D721Med (cell line): ENCODE measurements at regions not wholly inside any gene's neighbourhood (a gene's known extent, or its start where the extent isn't known, plus 50 kb on each side); places are given as distances from the start of the nearest gene placed in this dataset.

ENCODE experiments used
- DNase-seq: peaks from one replicate; pipeline ENCODE4 v3.0.0; 2011; ENCODE audit warnings: low spot score; ENCODE audit not compliant: insufficient read length
- FAIRE-seq: peaks from 2 replicates; lab custom pipeline; 2011; peaks lifted over from hg19 to GRCh38; lab: Jason Lieb, UNC
- CTCF ChIP-seq: IDR thresholded peaks from 2 replicates; pipeline ENCODE4 v1.5.1; 2012; ENCODE audit warnings: mild to moderate bottlenecking, control low read depth; ENCODE audit not compliant: insufficient read depth; ENCODE audit errors: missing control alignments

GRCh38 chr2:104321116-104321795 is 532.7 kb upstream of the POU3F3 start:
- FAIRE-seq, result no peak
- TF ChIP-seq CTCF, result no peak
- DNase-seq, result no peak

- TF ChIP-seq CTCF, result no peak
- no peak for DNase-seq
- no peak for FAIRE-seq
These were observed 532.0 kb upstream of the POU3F3 start for GRCh38 chr2:104321796-104322349.

GRCh38 chr2:104332731-104333130 is 521.2 kb upstream of the POU3F3 start:
- DNase-seq (no peak), FAIRE-seq (no peak)

GRCh38 chr2:104337869-104338268 is 516.0 kb upstream of the POU3F3 start:
- DNase-seq, result no peak
- TF ChIP-seq CTCF, result no peak
- FAIRE-seq, result no peak

More at GRCh38 chr2:104332731-104333130, 521.2 kb upstream of the POU3F3 start:
- no peak for TF ChIP-seq CTCF

- no peak for TF ChIP-seq CTCF
- no peak for DNase-seq
- no peak for FAIRE-seq
These were observed 513.8 kb upstream of the POU3F3 start for GRCh38 chr2:104340162-104340561.

GRCh38 chr2:104340879-104341828 is 512.8 kb upstream of the POU3F3 start:
- FAIRE-seq, result no peak
- no peak for DNase-seq
- TF ChIP-seq CTCF, result no peak
